OCI-LY7 (cell line): ENCODE measurements at regions not wholly inside any gene's neighbourhood (a gene's known extent, or its start where the extent isn't known, plus 50 kb on each side); places are given as distances from the start of the nearest gene placed in this dataset.

Experiments used
- BruUV-seq: library from RNA; stranded (reverse); fragments of 400-500 nt; replicated peaks from 2 replicates; lab custom pipeline; 2021; lab: Mats Ljungman, UMichigan
- CTCF ChIA-PET: fragments of 300-600 bp; sonication (Branson Sonifier 250); formaldehyde crosslinking; loops from one replicate; lab custom pipeline; 2022; ENCODE audit warnings: antibody characterized with exemption; ENCODE audit not compliant: unreplicated experiment; lab: Charles Lee
- POLR2A ChIA-PET: fragments of 300-600 bp; sonication (Branson Sonifier 250); formaldehyde crosslinking; loops from one replicate; lab custom pipeline; 2022; ENCODE audit warnings: antibody characterized with exemption; lab: Charles Lee
- DNase-seq: peaks from one replicate; pipeline ENCODE4 v3.0.0-alpha.2; 2015; ENCODE audit warnings: low spot score
- H2AFZ ChIP-seq: fragments of 200-600 bp; sonication (generic), shearing (Covaris generic); 2 replicates; pipeline ENCODE4 v1.6.1; 2014; ENCODE audit warnings: mild to moderate bottlenecking, antibody characterized with exemption, low read length, moderate library complexity
- H3K27ac ChIP-seq: fragments of 200-600 bp; sonication (generic); 2 replicates; pipeline ENCODE4 v1.5.1; 2014; ENCODE audit warnings: mixed run types, low read depth, mild to moderate bottlenecking, moderate library complexity, low read length, inconsistent platforms; ENCODE audit not compliant: poor library complexity, severe bottlenecking
- H3K36me3 ChIP-seq: fragments of 200-600 bp; sonication (generic); 2 replicates; pipeline ENCODE4 v1.6.1; 2014; ENCODE audit warnings: mild to moderate bottlenecking, antibody characterized with exemption, low read length, moderate library complexity, mixed read lengths; ENCODE audit not compliant: insufficient read depth
- H3K4me1 ChIP-seq: fragments of 200-600 bp; sonication (generic); 2 replicates; pipeline ENCODE4 v1.5.1; 2014; ENCODE audit warnings: mild to moderate bottlenecking, low read length; ENCODE audit not compliant: insufficient read depth, poor library complexity, severe bottlenecking
- H3K4me2 ChIP-seq: fragments of 200-600 bp; sonication (generic); 2 replicates; pipeline ENCODE4 v1.6.1; 2014; ENCODE audit warnings: mild to moderate bottlenecking, low read length
- H3K4me3 ChIP-seq: fragments of 200-600 bp; sonication (generic); 2 replicates; pipeline ENCODE4 v1.5.1; 2014; ENCODE audit warnings: mild to moderate bottlenecking, low read depth, low read length; ENCODE audit not compliant: poor library complexity, severe bottlenecking
- H3K79me2 ChIP-seq: fragments of 200-600 bp; sonication (generic); 2 replicates; pipeline ENCODE4 v1.6.1; 2016; ENCODE audit warnings: low read depth, mild to moderate bottlenecking, low read length, moderate library complexity, mixed read lengths; ENCODE audit not compliant: insufficient read depth
- H3K9me2 ChIP-seq: fragments of 200-600 bp; sonication (generic); 2 replicates; pipeline ENCODE4 v1.6.1; 2016; ENCODE audit warnings: mild to moderate bottlenecking, low read length, mixed read lengths; ENCODE audit not compliant: insufficient read depth
- H3K9me3 ChIP-seq: fragments of 200-600 bp; sonication (generic); 2 replicates; pipeline ENCODE4 v1.6.1; 2014; ENCODE audit warnings: mild to moderate bottlenecking, mixed run types, low read length, mixed read lengths
- H4K20me1 ChIP-seq: fragments of 200-600 bp; sonication (generic); 2 replicates; pipeline ENCODE4 v1.6.1; 2014; ENCODE audit warnings: mild to moderate bottlenecking, antibody characterized with exemption, low read length, moderate library complexity, mixed read lengths; ENCODE audit not compliant: insufficient read depth
- CTCF ChIP-seq: fragments of 200-600 bp; sonication (generic); conservative IDR thresholded peaks from 2 replicates; pipeline ENCODE4 v1.5.1; 2014; ENCODE audit warnings: mild to moderate bottlenecking, antibody characterized with exemption, low read length, moderate library complexity, mixed read lengths
- EZH2phosphoT487 ChIP-seq: fragments of 200-600 bp; sonication (generic); IDR thresholded peaks from 2 replicates; pipeline ENCODE4 v1.6.1; 2018; ENCODE audit warnings: low read depth, borderline replicate concordance, mild to moderate bottlenecking, mixed run types, antibody characterized with exemption, low read length, moderate library complexity, mixed read lengths
- intact Hi-C: fragments of 100-400 bp; cut with micrococcal nuclease; formaldehyde crosslinking; loops from one replicate; pipeline ENCODE4 v1.10.0; 2022; ENCODE audit not compliant: unreplicated experiment

DNA sequence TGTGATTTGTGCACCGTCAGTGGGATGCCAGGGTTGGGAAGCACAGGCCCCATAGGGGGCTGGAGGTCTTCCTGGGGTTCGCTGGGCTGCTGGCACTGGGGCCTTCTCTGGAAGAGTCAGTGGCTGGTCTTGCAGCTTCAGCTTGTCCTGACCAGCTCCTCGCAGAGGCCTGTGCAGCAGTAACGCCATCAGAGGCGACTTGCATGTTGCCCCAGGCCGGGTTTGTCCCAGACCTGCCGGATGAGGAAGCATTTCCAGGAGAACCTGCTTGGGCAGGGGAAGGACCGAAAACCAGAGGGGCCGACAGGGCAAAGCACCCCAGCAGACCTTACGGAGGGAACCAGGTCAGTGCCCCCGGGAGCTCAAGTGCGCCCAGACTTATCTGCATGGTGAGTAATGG lies 54.7 kb upstream of the IRX2 start:
- ChIA-PET CTCF (no interaction called here), POLR2A (no interaction called here)
- TF ChIP-seq CTCF (no peak), EZH2phosphoT487 (no peak)
- H3K9me2 ChIP-seq: no peaks in the 10 kb centered on the region
- no peaks in the 10 kb centered on the region for H3K79me2 ChIP-seq
- intact Hi-C loops: no loop called here
- BruUV-seq: no TSS peak
- no peaks in the 10 kb centered on the region for H4K20me1 ChIP-seq
- H3K36me3 ChIP-seq: no peaks in the 10 kb centered on the region
- no peak for DNase-seq
- H3K4me1 ChIP-seq: no peaks in the 10 kb centered on the region
- no peak overlapping the region for H2AFZ ChIP-seq
- H3K4me2 ChIP-seq: no peak overlapping the region
- no peak overlapping the region for H3K4me3 ChIP-seq
- H3K27ac ChIP-seq: no peak overlapping the region
- no peaks in the 10 kb centered on the region for H3K9me3 ChIP-seq

GRCh38 chr5:2805080-2805479 lies 53.6 kb upstream of the IRX2 start:
- intact Hi-C loops: no loop called here
- Histone ChIP-seq H3K36me3 (no peaks in the 10 kb centered on the region), H4K20me1 (no peaks in the 10 kb centered on the region), H3K4me3 (no peak overlapping the region), H3K9me3 (no peaks in the 10 kb centered on the region), H3K27ac (no peak overlapping the region), H3K9me2 (no peaks in the 10 kb centered on the region), H3K4me1 (no peaks in the 10 kb centered on the region), H2AFZ (no peak overlapping the region), H3K4me2 (no peak overlapping the region), H3K79me2 (no peaks in the 10 kb centered on the region)
- no peak for DNase-seq
- POLR2A ChIA-PET: no interaction called here
- CTCF ChIA-PET: interaction anchor here (0.6 kb wide), 1 partner anchor 10 kb away, joined by 4 read pairs; no protein-coding TSS in a partner anchor
- TF ChIP-seq CTCF (no peak), EZH2phosphoT487 (no peak)
- no TSS peak for BruUV-seq

GRCh38 chr5:2803751-2804150 lies 52.3 kb upstream of the IRX2 start:
- no peak overlapping the region for H2AFZ ChIP-seq
- intact Hi-C loops: no loop called here
- H3K9me3 ChIP-seq: no peaks in the 10 kb centered on the region
- BruUV-seq: no TSS peak
- H3K4me1 ChIP-seq: no peaks in the 10 kb centered on the region
- DNase-seq: no peak
- H4K20me1 ChIP-seq: no peaks in the 10 kb centered on the region
- H3K4me3 ChIP-seq: no peak overlapping the region
- no peaks in the 10 kb centered on the region for H3K36me3 ChIP-seq
- H3K79me2 ChIP-seq: no peaks in the 10 kb centered on the region
- H3K27ac ChIP-seq: no peak overlapping the region
- H3K4me2 ChIP-seq: no peak overlapping the region
- TF ChIP-seq EZH2phosphoT487 (no peak), CTCF (no peak)
- no peaks in the 10 kb centered on the region for H3K9me2 ChIP-seq
- POLR2A ChIA-PET: interaction anchor here (0.7 kb wide), 1 partner anchor 52 kb away, joined by 6 read pairs; no protein-coding TSS in a partner anchor
- CTCF ChIA-PET: no interaction called here
